Mammary epithelial cell (primary cell): ENCODE measurements at regions not wholly inside any gene's neighbourhood (a gene's known extent, or its start where the extent isn't known, plus 50 kb on each side); places are given as distances from the start of the nearest gene placed in this dataset.

ENCODE experiments used
- EZH2 ChIP-seq: IDR thresholded peaks from 2 replicates; pipeline ENCODE4 v1.6.1; 2012; ENCODE audit warnings: low read length, inconsistent platforms, borderline replicate concordance
- TF ChIP-seq, protein P1 (sequence below), 2 donors: IDR thresholded peaks in 1 of 2; conservative IDR thresholded peaks in 1 of 2; 2 replicates each; pipeline ENCODE4 v1.5.1; 2011 to 2012; ENCODE audit warnings: inconsistent platforms in 2 of 2, low read length in 2 of 2, mild to moderate bottlenecking in 2 of 2, control low read depth in 1 of 2, low read depth in 1 of 2; ENCODE audit not compliant: insufficient read depth in 1 of 2; ENCODE audit errors: extremely low read depth in 1 of 2

- TF ChIP-seq, protein P1, sequence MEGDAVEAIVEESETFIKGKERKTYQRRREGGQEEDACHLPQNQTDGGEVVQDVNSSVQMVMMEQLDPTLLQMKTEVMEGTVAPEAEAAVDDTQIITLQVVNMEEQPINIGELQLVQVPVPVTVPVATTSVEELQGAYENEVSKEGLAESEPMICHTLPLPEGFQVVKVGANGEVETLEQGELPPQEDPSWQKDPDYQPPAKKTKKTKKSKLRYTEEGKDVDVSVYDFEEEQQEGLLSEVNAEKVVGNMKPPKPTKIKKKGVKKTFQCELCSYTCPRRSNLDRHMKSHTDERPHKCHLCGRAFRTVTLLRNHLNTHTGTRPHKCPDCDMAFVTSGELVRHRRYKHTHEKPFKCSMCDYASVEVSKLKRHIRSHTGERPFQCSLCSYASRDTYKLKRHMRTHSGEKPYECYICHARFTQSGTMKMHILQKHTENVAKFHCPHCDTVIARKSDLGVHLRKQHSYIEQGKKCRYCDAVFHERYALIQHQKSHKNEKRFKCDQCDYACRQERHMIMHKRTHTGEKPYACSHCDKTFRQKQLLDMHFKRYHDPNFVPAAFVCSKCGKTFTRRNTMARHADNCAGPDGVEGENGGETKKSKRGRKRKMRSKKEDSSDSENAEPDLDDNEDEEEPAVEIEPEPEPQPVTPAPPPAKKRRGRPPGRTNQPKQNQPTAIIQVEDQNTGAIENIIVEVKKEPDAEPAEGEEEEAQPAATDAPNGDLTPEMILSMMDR (conservative IDR thresholded peaks at IDR 0.05 in 1 of 2, IDR thresholded peaks at IDR 0.05 in 1 of 2; ENCODE audit: extremely low read depth in 1 of 2, insufficient read depth in 1 of 2, low read depth in 1 of 2, low read length in 2 of 2), result no peak
- TF ChIP-seq EZH2, result no peak
These were observed 158.9 kb downstream of the VAPA start for GRCh38 chr18:10072671-10073175.
